ENCODE measurements at regions not wholly inside any gene's neighbourhood (a gene's known extent, or its start where the extent isn't known, plus 50 kb on each side); places are given as distances from the start of the nearest gene placed in this dataset.

- TF ChIP-seq HNF4G (IDR thresholded peaks at IDR 0.05) (no peak), ATF3 (IDR thresholded peaks at IDR 0.05) (no peak), EGR1 (IDR thresholded peaks at IDR 0.05; ENCODE audit: low read depth in 2 of 2) (no peak), NR2F2 (IDR thresholded peaks at IDR 0.05) (no peak), TAF1 (conservative IDR thresholded peaks at IDR 0.05) (no peak), YY1 (IDR thresholded peaks at IDR 0.05) (no peak), FOXA1 (IDR thresholded peaks at IDR 0.05) (no peak), JUND (IDR thresholded peaks at IDR 0.05) (no peak), RXRA (IDR thresholded peaks at IDR 0.05) (no peak), CTCF (IDR thresholded peaks at IDR 0.05; ENCODE audit: low read depth, low read length, missing input control) (no peak), MAX (IDR thresholded peaks at IDR 0.05) (no peak), SP1 (IDR thresholded peaks at IDR 0.05) (no peak), REST (IDR thresholded peaks at IDR 0.05) (no peak), GABPA (IDR thresholded peaks at IDR 0.05 in 1 of 2, conservative IDR thresholded peaks at IDR 0.05 in 1 of 2) (no peak), RAD21 (IDR thresholded peaks at IDR 0.05) (no peak)
- WGBS: 88% methylated on average over 4 of the region's 4 CpGs
- H3K4me3 ChIP-seq (ENCODE audit: low read depth in 1 of 3, low read length in 3 of 3): no peak overlapping the region
- no peak for DNase-seq (ENCODE audit: low spot score)
- H3K27me3 ChIP-seq (ENCODE audit: control insufficient read depth in 4 of 4, insufficient read depth in 4 of 4, low read length in 3 of 4): peaks cover 0 to 2% (median 0%) of the 10 kb centered on the region in 4 donors
- no peaks in the 10 kb centered on the region for H3K36me3 ChIP-seq (ENCODE audit: control insufficient read depth in 4 of 4, insufficient read depth in 3 of 4, low read depth in 1 of 4, low read length in 3 of 4)
- no peaks in the 10 kb centered on the region for H3K4me1 ChIP-seq (ENCODE audit: control insufficient read depth in 4 of 4, insufficient read depth in 4 of 4, low read length in 3 of 4)
- no peak overlapping the region for H3K27ac ChIP-seq (ENCODE audit: low read depth in 1 of 2, low read length in 2 of 2)
- H3K9ac ChIP-seq (ENCODE audit: low read depth in 1 of 2, low read length in 2 of 2): no peak overlapping the region
- H3K9me3 ChIP-seq (ENCODE audit: control insufficient read depth in 4 of 4, low read length in 3 of 4): no peaks in the 10 kb centered on the region
Measured at GRCh38 chr4:183029365-183029764, 69.7 kb upstream of the WWC2 start.

- 92% methylated on average over 2 of the region's 2 CpGs for WGBS
- H3K27me3 ChIP-seq (ENCODE audit: control insufficient read depth in 4 of 4, insufficient read depth in 4 of 4, low read length in 3 of 4): peaks cover 0 to 2% (median 0%) of the 10 kb centered on the region in 4 donors
Measured at GRCh38 chr4:183026701-183027100, 72.4 kb upstream of the WWC2 start.

More at GRCh38 chr4:183026701-183027100, 72.4 kb upstream of the WWC2 start:
- no peaks in the 10 kb centered on the region for H3K4me1 ChIP-seq (ENCODE audit: control insufficient read depth in 4 of 4, insufficient read depth in 4 of 4, low read length in 3 of 4)
- DNase-seq (ENCODE audit: low spot score): no peak
- no peak overlapping the region for H3K27ac ChIP-seq (ENCODE audit: low read depth in 1 of 2, low read length in 2 of 2)
- no peak overlapping the region for H3K4me3 ChIP-seq (ENCODE audit: low read depth in 1 of 3, low read length in 3 of 3)
- H3K36me3 ChIP-seq (ENCODE audit: control insufficient read depth in 4 of 4, insufficient read depth in 3 of 4, low read depth in 1 of 4, low read length in 3 of 4): no peaks in the 10 kb centered on the region
- TF ChIP-seq YY1 (IDR thresholded peaks at IDR 0.05) (no peak), ZBTB33 (IDR thresholded peaks at IDR 0.05) (no peak), ATF3 (IDR thresholded peaks at IDR 0.05) (no peak), SP1 (IDR thresholded peaks at IDR 0.05) (no peak), TAF1 (conservative IDR thresholded peaks at IDR 0.05) (no peak), CTCF (IDR thresholded peaks at IDR 0.05; ENCODE audit: low read depth, low read length, missing input control) (no peak), RXRA (IDR thresholded peaks at IDR 0.05) (no peak), GABPA (IDR thresholded peaks at IDR 0.05 in 1 of 2, conservative IDR thresholded peaks at IDR 0.05 in 1 of 2) (no peak)
- no peaks in the 10 kb centered on the region for H3K9me3 ChIP-seq (ENCODE audit: control insufficient read depth in 4 of 4, low read length in 3 of 4)
- H3K9ac ChIP-seq (ENCODE audit: low read depth in 1 of 2, low read length in 2 of 2): no peak overlapping the region
